Panc1 (cell line): ENCODE measurements at regions not wholly inside any gene's neighbourhood (a gene's known extent, or its start where the extent isn't known, plus 50 kb on each side); places are given as distances from the start of the nearest gene placed in this dataset.

ENCODE experiments used
- ATAC-seq: fragments of 200-7000 bp; cut with Tn5 transposase; 2 replicates; pipeline ENCODE4 v1.9.1; 2020; ENCODE audit warnings: mild to moderate bottlenecking, moderate library complexity
- BruUV-seq: library from RNA; stranded (reverse); fragments of 400-500 nt; replicated peaks from 2 replicates; lab custom pipeline; 2021; lab: Mats Ljungman, UMichigan
- CTCF ChIA-PET: fragments of 300-600 bp; sonication (Branson Sonifier 250); formaldehyde crosslinking; loops from one replicate; lab custom pipeline; 2022; ENCODE audit warnings: antibody characterized with exemption; lab: Charles Lee
- POLR2A ChIA-PET: fragments of 300-600 bp; sonication (Branson Sonifier 250); formaldehyde crosslinking; loops from one replicate; lab custom pipeline; 2022; ENCODE audit warnings: antibody characterized with exemption; lab: Charles Lee
- DNase-seq: peaks from one replicate; pipeline ENCODE4 v3.0.0-alpha.2; 2010; ENCODE audit warnings: low read depth, low spot score
- H3K27ac ChIP-seq: 2 replicates; pipeline ENCODE4 v1.5.1; 2011; ENCODE audit warnings: mild to moderate bottlenecking, low read length, inconsistent platforms
- H3K27me3 ChIP-seq: fragments of 200-500 bp; sonication (Bioruptor generic); 2 replicates; pipeline ENCODE4 v1.6.0; 2014; ENCODE audit warnings: low read length, inconsistent platforms; ENCODE audit not compliant: control insufficient read depth, insufficient read depth
- H3K36me3 ChIP-seq: fragments of 200-500 bp; sonication (Bioruptor generic); 2 replicates; pipeline ENCODE4 v1.5.1; 2014; ENCODE audit warnings: inconsistent platforms, mild to moderate bottlenecking, low read length, moderate library complexity; ENCODE audit not compliant: control insufficient read depth, insufficient read depth
- H3K4me1 ChIP-seq: 2 replicates; pipeline ENCODE4 v1.5.1; 2011; ENCODE audit warnings: inconsistent platforms, mild to moderate bottlenecking, low read length, moderate library complexity; ENCODE audit not compliant: control insufficient read depth, insufficient read depth
- H3K4me3 ChIP-seq, 2 experiments: 2 replicates each; pipeline ENCODE4 v1.5.1; 2011 to 2012; ENCODE audit warnings: low read depth in 2 of 2, low read length in 2 of 2, mild to moderate bottlenecking in 2 of 2, inconsistent platforms in 1 of 2, moderate library complexity in 1 of 2
- H3K9me3 ChIP-seq: fragments of 200-500 bp; sonication (Bioruptor generic); 2 replicates; pipeline ENCODE4 v1.5.1; 2014; ENCODE audit warnings: low read depth, mild to moderate bottlenecking, inconsistent platforms, low read length, moderate library complexity; ENCODE audit not compliant: control insufficient read depth, insufficient read depth
- POLR2AphosphoS5 ChIP-seq: IDR thresholded peaks from 2 replicates; pipeline ENCODE4 v1.6.1; 2012; ENCODE audit warnings: mild to moderate bottlenecking, low read depth, low read length, moderate library complexity
- SIN3A ChIP-seq: IDR thresholded peaks from 2 replicates; pipeline ENCODE4 v1.6.1; 2012; ENCODE audit warnings: low read depth, mild to moderate bottlenecking, low read length, moderate library complexity, borderline replicate concordance; ENCODE audit not compliant: insufficient read depth
- TCF7L2 ChIP-seq: IDR thresholded peaks from 2 replicates; pipeline ENCODE4 v1.6.1; 2011; ENCODE audit warnings: mild to moderate bottlenecking, low read depth, low read length, inconsistent platforms
- in situ Hi-C: cut with HindIII; loops from 2 replicates; pipeline ENCODE4 v1.10.0; 2016; ENCODE audit warnings: low sequenced_read_pairs, low pct_unique_long_range_greater_than_20kb
- intact Hi-C: fragments of 100-400 bp; cut with micrococcal nuclease; formaldehyde crosslinking; loops from one replicate; pipeline ENCODE4 v1.10.0; 2022; ENCODE audit not compliant: unreplicated experiment
- TF ChIP-seq, protein P1 (sequence below), 2 experiments: IDR thresholded peaks; 2 replicates each; pipeline ENCODE4 v1.6.1; 2011 to 2012; ENCODE audit warnings: low read depth in 2 of 2, control low read depth in 1 of 2, low read length in 1 of 2, mild to moderate bottlenecking in 1 of 2, moderate library complexity in 1 of 2; ENCODE audit not compliant: insufficient read depth in 1 of 2
- TF ChIP-seq, protein P2 (sequence below): fragments of 450-650 bp; IDR thresholded peaks from 2 replicates; pipeline ENCODE4 v1.5.1; 2017; ENCODE audit warnings: mild to moderate bottlenecking

DNA sequence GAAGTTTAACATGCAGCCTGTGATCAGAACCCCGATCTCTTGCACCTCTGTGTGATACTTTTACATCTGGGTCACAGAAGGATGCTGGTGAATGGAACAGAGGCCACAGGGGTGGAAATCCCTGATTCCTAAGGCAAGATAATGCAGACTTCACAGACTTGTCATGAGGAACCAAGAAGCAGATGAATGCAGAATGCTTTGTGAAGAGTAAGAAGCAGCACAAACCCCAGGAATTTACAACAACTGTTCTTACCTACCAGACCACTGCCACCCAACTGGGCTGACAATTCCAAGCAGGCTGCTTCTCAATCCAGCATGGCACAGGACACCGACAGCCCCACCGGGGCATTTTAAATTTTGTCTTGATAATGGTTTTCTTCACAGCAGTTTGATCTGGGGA, 113.2 kb upstream of the CD93 start:
- Histone ChIP-seq H3K4me3 (no peak overlapping the region), H3K4me1 (no peaks in the 10 kb centered on the region), H3K27ac (no peak overlapping the region), H3K36me3 (no peaks in the 10 kb centered on the region), H3K9me3 (no peaks in the 10 kb centered on the region), H3K27me3 (peaks cover 6% of the 10 kb centered on the region)
- CTCF ChIA-PET: no interaction called here
- TF ChIP-seq, protein P1, sequence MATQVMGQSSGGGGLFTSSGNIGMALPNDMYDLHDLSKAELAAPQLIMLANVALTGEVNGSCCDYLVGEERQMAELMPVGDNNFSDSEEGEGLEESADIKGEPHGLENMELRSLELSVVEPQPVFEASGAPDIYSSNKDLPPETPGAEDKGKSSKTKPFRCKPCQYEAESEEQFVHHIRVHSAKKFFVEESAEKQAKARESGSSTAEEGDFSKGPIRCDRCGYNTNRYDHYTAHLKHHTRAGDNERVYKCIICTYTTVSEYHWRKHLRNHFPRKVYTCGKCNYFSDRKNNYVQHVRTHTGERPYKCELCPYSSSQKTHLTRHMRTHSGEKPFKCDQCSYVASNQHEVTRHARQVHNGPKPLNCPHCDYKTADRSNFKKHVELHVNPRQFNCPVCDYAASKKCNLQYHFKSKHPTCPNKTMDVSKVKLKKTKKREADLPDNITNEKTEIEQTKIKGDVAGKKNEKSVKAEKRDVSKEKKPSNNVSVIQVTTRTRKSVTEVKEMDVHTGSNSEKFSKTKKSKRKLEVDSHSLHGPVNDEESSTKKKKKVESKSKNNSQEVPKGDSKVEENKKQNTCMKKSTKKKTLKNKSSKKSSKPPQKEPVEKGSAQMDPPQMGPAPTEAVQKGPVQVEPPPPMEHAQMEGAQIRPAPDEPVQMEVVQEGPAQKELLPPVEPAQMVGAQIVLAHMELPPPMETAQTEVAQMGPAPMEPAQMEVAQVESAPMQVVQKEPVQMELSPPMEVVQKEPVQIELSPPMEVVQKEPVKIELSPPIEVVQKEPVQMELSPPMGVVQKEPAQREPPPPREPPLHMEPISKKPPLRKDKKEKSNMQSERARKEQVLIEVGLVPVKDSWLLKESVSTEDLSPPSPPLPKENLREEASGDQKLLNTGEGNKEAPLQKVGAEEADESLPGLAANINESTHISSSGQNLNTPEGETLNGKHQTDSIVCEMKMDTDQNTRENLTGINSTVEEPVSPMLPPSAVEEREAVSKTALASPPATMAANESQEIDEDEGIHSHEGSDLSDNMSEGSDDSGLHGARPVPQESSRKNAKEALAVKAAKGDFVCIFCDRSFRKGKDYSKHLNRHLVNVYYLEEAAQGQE (IDR thresholded peaks at IDR 0.05; ENCODE audit: insufficient read depth in 1 of 2, low read depth in 2 of 2, low read length in 1 of 2): no peak
- no peak for TF ChIP-seq SIN3A
- no peak for TF ChIP-seq POLR2AphosphoS5
- TF ChIP-seq TCF7L2: no peak
- TF ChIP-seq, protein P2, sequence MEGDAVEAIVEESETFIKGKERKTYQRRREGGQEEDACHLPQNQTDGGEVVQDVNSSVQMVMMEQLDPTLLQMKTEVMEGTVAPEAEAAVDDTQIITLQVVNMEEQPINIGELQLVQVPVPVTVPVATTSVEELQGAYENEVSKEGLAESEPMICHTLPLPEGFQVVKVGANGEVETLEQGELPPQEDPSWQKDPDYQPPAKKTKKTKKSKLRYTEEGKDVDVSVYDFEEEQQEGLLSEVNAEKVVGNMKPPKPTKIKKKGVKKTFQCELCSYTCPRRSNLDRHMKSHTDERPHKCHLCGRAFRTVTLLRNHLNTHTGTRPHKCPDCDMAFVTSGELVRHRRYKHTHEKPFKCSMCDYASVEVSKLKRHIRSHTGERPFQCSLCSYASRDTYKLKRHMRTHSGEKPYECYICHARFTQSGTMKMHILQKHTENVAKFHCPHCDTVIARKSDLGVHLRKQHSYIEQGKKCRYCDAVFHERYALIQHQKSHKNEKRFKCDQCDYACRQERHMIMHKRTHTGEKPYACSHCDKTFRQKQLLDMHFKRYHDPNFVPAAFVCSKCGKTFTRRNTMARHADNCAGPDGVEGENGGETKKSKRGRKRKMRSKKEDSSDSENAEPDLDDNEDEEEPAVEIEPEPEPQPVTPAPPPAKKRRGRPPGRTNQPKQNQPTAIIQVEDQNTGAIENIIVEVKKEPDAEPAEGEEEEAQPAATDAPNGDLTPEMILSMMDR: no peak
- BruUV-seq: no TSS peak
- in situ Hi-C loops: no loop called here
- intact Hi-C loops: no loop called here
- POLR2A ChIA-PET: no interaction called here
- ATAC-seq: no peak
- DNase-seq: no peak

DNA sequence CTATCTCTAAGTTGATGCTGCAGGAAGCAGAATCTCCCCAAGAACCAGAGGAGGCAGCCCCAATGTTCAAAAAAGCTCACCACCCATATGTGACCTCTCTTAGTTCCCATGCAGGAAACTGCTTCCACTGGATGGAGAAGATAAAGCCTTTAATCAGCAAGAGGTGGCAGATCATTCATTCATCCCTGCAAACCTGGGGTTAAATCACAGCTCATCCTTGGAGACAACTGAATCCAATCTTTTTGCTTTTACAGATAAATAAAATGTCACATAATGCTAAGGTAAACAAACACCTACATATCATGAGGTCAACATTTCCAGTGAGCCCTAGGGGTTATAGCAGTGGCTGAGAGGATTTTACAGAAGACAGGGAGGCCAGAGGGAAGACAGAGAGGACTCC, 112.7 kb upstream of the CD93 start:
- ATAC-seq (no peak), DNase-seq (no peak)
- Histone ChIP-seq H3K27me3 (peaks cover 6% of the 10 kb centered on the region), H3K9me3 (no peaks in the 10 kb centered on the region), H3K4me1 (no peaks in the 10 kb centered on the region), H3K36me3 (no peaks in the 10 kb centered on the region), H3K27ac (no peak overlapping the region), H3K4me3 (no peak overlapping the region)
- ChIA-PET POLR2A (no interaction called here), CTCF (no interaction called here)
- in situ Hi-C loops (no loop called here), intact Hi-C loops (no loop called here)
- BruUV-seq: no TSS peak
- TF ChIP-seq TCF7L2: no peak
- TF ChIP-seq, protein P2: no peak
- TF ChIP-seq, protein P1 (IDR thresholded peaks at IDR 0.05; ENCODE audit: insufficient read depth in 1 of 2, low read depth in 2 of 2, low read length in 1 of 2): no peak
- no peak for TF ChIP-seq POLR2AphosphoS5
- no peak for TF ChIP-seq SIN3A
